Hepatocyte (in vitro differentiated cells): ENCODE measurements at regions not wholly inside any gene's neighbourhood (a gene's known extent, or its start where the extent isn't known, plus 50 kb on each side); places are given as distances from the start of the nearest gene placed in this dataset.

ENCODE experiments used
- EZH2 ChIP-seq: fragments of 200-600 bp; sonication (generic); IDR thresholded peaks from 2 replicates; pipeline ENCODE4 v1.6.1; 2016; ENCODE audit warnings: antibody characterized with exemption, mild to moderate bottlenecking, borderline replicate concordance
- TF ChIP-seq, protein P1 (sequence below): fragments of 200-600 bp; sonication (generic); IDR thresholded peaks from 2 replicates; pipeline ENCODE4 v1.5.1; 2016; ENCODE audit warnings: antibody characterized with exemption, mild to moderate bottlenecking; ENCODE audit not compliant: poor library complexity

DNA sequence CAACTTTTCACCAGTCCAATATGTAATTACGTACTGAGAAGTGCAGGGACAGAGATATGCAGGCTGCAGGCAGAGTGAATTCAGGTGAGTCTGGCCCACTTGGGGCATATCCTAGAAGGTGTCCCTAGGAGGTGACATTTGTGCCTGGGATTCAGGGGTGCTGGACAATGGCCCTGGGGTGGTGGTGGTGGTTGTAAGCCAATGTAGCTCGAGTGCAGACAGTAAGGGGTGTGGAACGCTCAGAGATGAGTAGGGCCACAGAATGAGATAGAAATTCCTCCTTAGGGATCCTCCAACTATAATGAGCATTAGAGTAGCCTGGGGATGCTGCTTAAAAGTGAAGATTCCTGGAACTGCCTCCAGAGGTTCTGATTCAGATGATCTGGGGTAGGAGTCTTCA, 221.7 kb upstream of the MPHOSPH6 start:
- TF ChIP-seq, protein P1, sequence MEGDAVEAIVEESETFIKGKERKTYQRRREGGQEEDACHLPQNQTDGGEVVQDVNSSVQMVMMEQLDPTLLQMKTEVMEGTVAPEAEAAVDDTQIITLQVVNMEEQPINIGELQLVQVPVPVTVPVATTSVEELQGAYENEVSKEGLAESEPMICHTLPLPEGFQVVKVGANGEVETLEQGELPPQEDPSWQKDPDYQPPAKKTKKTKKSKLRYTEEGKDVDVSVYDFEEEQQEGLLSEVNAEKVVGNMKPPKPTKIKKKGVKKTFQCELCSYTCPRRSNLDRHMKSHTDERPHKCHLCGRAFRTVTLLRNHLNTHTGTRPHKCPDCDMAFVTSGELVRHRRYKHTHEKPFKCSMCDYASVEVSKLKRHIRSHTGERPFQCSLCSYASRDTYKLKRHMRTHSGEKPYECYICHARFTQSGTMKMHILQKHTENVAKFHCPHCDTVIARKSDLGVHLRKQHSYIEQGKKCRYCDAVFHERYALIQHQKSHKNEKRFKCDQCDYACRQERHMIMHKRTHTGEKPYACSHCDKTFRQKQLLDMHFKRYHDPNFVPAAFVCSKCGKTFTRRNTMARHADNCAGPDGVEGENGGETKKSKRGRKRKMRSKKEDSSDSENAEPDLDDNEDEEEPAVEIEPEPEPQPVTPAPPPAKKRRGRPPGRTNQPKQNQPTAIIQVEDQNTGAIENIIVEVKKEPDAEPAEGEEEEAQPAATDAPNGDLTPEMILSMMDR: no peak
- no peak for TF ChIP-seq EZH2
